GM21390 (cell line): ENCODE measurements at regions not wholly inside any gene's neighbourhood (a gene's known extent, or its start where the extent isn't known, plus 50 kb on each side); places are given as distances from the start of the nearest gene placed in this dataset.
"Not testable (repeated sequence)": the region's sequence is repeated elsewhere in the genome, so short reads cannot be mapped to it uniquely, and the experiment has no call there.

ENCODE experiments used
- ATAC-seq: cut with Tn5 transposase; IDR thresholded peaks from one replicate; pipeline ENCODE4 v1.9.1; 2021; ENCODE audit not compliant: unreplicated experiment

DNA sequence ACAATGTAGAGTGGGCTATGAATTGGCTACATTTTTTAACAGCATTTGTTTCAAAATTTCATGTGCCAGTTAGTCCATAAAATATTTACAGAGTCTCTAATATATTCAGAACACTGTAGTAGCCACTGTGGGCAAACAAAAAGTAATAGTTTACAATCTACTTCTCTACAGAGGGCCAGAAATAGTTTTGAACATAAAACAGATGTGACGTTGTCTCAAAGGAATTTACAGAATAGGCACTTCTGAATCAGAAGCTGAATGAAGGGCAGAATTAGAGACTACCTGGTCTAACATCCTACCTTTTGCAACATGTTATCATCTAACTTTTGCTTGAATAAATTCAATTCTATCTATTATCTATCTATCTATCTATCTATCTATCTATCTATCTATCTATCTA is 811.9 kb upstream of the EPHA5 start:
- ATAC-seq: no peak

DNA sequence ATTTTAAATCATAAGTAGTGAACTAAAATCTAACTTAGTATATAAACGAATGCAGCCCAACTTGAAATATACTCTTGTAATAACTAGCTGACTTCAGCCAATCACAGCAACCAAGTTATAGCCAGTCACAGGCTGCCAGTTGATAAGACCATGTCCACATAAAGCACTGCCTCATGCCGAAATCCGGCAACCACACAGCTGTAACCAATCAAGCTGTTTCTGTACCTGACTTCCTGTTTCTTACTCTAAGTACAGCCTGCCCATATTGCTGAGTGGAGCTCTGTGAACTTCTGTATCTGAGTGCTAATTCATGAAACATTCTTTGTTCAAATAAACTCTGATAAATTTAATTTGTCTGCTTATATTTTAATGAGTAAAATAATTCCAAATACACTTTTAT is 805.3 kb upstream of the EPHA5 start:
- no peak for ATAC-seq

DNA sequence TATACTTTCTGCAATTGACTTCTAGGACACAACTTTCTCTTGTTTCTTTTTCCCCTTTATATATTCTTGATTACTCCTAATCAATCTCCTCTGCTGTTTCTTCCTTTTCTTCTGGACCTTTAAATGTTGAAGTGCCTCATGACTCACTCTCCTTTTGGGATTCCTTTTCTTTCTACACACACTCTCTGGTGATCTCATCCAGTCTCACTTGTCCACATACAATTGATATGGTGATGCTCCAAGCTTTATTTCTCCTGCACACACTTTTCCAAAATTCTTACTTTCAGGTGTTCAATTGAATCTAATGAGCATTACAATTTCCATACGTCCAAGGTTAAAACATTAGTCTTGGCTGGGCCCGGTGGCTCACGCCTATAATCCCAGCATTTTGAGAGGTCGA is 794.8 kb upstream of the EPHA5 start:
- no peak for ATAC-seq

DNA sequence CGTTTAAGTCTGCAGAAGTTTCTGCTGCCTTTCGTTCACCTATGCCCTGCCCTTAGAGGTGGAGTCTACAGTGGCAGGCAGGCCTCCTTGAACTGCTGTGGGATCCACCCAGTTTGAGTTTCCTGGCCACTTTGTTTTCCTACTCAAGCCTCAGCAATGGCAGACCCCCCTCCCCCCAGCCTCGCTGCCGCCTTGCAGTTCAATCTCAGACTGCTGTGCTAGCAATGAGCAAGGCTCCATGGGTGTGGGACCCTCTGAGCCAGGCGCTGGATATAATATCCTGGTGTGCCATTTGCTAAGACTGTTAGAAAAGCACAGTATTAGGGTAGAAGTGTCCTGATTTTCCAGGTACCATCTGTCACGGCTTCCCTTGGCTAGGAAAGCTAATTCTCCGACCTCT is 792.6 kb upstream of the EPHA5 start:
- ATAC-seq: not testable (repeated sequence)

DNA sequence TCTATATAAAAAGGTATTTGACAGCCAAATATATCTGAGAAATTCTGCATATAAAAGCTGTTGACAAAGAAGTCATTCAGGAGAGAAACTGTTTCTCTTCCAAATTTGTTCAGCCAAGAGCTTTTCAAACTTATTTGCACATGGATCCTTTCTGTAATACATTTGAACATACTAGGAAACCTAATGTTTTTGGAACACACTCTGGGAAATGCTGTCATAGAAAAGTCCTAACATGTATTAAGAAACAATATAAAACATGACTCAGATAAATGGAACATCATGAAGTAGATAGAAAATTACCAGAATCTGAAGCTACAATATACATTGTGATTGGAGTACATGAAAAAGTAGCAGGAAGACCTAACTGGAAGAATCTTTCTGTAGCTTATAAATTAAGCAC is 781.5 kb upstream of the EPHA5 start:
- no peak for ATAC-seq

DNA sequence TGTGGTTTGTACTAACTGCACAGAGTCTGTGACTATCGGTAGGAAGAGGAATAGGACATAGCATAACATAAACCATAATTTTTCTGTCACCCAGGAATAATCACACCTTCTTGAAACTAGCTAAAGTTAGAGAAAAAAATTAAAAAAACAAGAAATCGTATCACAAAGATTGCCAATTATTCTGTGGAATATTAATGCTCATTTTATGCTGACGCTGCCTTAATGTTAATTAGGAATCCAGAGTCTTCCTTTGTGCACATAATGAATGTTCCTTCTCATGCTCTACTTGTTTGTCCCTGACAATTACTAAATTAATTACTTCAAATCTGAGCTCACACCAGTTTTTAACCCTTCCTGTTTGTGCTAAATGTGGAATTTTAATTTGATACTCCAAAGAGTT is 772.7 kb upstream of the EPHA5 start:
- ATAC-seq: no peak

DNA sequence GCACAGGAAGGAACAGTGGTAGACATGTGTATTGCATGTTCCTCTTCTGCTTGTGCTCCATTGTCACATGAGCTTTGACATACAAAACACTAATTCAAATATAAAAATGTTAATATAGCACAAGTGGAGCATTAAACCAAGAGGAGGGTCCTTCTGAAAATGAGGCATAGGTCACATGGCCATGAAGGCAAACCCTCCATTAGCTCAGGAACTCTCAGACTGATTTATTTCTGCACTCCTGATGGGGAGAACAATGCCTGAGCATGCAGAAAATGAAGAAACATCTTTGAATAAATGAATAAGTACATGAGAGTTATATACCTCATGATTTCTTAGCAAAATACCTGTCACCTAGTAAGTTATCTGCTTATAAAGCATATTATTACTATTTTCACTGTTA is 769.2 kb upstream of the EPHA5 start:
- ATAC-seq: no peak

DNA sequence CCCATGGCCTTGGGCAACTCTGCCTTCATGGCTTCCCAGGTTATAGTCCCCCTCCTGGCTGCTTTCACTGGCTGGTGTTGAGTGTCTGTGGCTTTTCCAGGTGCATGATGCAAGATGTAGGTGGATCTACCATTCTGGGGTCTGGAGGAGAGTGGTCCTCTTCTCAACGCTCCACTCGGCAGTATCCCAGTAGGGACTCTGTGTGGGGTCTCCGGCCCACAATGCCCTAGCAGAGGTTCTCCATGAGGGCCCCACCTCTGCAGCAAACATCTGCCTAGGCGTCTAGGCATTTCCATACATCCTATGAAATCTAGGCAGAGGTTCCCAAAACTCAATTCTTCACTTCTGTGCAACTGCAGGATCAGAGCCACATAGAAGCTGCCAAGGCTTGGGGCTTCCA is 763.4 kb upstream of the EPHA5 start:
- no peak for ATAC-seq

DNA sequence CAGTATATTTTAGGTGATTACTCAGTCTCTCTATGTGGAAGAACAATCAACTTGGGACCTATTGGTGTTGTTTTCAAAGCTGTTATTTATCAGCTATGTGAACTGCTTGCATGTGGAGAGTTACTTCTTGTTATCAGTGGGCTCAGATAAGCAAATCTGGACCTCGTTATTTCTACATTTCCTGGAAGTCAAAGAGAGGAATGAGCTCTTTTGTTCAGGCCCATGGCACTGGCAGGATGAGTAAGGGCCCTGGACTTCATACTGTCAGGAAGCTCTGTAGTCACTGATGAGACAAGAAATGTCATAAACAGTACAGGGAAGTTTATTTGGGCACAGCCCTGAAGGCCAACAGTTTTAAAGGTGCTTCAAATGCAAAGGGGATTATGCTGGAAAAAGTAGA is 760.6 kb upstream of the EPHA5 start:
- ATAC-seq: no peak

DNA sequence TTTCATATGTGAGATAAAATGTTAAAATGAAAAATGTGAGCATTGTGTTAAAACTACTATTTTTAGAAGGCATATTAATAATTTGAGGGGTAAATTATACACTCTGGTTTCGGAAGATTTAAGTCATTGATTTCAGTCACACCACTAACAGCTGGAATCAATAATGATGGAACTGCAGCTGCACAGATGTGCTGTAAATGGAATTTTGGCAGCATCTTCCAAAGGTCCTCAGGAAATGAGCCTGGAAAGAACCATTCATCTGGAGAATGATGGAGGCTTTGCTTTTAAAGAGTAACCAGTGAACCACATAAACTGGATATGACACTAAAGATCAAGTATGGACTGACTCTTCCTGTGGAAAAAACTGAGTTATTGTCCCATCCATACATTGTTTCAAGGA is 759.0 kb upstream of the EPHA5 start:
- no peak for ATAC-seq

DNA sequence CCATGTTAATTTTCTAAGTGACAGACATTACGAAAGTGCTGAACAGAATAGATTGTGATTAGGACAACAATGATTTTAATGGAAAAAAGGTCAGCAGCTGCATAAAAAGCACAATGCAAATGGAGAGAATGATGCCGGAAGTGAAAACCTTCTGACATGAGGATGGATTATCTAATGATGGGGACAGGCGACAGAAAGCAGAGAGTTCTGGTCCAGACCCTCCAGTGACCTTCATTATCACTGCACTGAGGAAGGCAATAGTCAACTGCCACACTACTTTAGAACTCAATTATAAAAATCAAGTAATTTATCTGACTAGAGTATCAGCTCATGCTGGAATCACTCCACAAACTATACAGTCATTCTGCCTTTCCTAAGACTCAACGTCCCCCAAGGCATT is 746.1 kb upstream of the EPHA5 start:
- ATAC-seq: no peak

DNA sequence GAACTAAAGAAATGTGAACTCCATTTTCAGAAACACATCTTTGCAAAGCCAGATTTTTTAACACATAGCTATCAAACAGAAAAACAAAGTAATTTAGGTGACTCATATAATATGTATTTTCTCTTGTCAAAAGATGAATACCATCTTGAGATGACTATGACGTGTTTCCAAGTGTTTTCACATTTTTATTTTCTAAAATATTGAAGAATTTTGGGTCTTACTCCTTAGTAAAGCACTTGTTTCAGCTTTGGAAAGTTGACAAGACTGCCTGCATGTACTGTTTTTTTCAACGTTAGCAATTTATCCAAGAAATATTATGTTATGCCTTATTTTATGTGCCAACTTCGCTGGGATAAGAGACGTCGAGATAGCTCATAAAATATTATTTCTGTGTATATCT is 733.9 kb upstream of the EPHA5 start:
- no peak for ATAC-seq

DNA sequence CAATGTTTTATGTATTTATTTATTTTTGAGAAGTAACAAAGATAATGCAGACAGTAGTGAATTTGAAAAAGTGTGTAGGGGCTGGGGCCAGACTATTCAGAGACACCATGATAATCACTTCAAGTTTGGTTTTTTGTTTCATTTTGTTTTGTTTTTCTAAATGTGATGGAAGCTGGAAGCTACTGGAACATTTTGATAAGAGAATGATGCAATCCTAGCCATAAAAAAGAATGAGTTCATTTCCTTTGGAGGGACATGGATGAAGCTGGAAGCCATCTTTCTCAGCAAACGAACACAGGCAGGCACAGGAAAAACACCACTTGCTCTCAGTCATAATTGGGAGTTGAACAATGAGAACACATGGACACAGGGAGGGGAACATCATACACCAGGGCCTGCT is 706.6 kb upstream of the EPHA5 start:
- ATAC-seq: no peak

DNA sequence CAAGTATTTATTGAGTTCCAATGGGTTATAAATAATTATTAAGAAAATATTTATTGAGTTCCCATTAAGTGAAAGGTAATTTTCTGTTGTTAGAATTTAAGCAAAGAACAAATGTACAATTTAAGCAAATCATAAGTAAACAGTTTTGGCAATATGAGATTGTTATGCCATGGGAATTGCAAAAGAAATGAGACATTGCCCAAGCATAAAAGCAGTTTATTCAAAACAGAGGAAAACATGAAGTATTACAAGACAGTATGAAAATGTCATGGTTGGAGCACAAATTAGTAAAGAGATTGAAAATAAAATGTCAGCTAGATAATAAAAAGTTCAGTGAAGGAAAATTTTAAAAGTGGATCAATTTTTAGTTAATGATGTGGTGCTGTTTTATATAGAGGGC is 706.1 kb upstream of the EPHA5 start:
- no peak for ATAC-seq

DNA sequence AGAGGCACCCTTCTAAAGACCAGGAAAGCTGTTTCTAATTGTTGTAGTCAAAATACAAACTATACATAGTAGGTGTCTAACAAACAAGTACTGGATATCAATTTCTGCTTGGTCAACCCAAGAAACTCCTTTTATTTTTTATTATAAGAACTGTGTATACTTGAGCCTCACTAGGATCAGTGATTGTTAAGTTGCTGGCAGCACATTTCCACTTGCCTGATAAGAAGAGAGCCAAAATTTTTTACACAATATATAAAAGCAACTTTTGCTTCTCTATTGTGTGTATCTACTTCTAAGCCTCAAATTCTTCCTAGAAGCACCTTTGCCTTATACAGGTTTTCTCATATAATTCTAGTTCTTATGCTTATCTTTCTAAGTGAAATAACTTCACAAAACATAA is 703.0 kb upstream of the EPHA5 start:
- no peak for ATAC-seq

DNA sequence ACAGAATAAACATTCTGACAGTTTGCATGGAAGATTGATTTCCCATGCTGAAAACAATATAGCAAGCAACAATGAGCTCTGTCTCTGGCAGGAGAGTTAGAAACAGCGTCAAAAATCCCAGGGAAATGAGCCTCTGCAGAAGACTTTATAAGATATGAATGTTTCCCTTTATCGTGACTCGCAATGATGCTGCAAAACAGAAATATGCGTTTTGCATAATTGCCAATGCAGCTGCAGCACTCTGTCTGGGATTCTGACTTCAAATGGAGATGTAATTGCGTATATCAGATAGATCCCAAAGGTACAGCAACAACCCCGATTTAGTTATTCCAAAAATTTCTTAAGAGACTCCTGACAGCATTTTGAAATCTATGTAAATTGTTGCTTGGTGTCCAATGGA is 702.4 kb upstream of the EPHA5 start:
- no peak for ATAC-seq

DNA sequence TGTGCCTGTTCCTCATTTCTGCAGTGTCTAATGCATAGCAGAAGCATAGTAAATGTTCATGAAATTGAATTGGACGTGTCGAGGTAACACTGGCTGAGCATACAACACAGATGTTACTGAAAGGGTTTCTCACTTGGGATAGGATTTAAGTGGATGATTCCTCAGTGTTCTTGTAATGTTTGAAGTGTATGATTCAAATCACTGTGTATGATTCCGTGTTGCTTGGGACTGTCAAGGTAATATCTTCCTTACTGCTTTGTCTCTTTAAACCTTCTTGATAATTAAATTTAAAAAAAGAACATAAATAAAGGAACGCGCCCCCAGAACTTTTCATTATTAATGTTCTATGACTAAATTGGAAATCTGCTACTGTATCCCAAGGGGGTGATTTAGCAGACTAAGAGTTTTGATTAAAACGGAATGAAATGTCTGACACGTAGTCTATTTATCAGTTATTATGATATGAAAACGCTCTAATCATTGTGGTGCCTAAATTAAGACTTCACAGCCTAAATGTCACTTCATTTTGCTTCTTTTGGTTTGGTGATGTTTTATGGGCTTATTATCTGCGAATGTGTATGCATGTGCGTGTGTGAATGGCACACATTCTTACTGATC is 696.9 kb upstream of the EPHA5 start:
- no peak for ATAC-seq

DNA sequence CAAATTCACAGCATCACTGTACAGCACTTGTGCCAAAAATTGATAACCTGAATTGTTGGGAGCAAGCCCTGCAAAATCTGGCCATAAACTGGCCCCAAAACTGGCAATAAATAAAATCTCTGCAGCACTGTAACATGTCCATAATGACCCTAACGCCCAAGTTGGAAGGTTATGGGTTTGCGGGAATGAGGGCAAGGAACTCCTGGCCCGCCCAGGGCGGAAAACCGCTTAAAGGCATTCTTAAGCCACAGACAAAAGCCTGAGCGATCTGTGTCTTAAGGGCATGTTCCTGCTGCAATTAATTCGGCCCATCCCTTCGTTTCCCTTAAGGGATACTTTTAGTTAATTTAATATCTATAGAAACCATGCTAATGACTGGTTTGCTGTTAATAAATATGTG is 690.1 kb upstream of the EPHA5 start:
- ATAC-seq: not testable (repeated sequence)

DNA sequence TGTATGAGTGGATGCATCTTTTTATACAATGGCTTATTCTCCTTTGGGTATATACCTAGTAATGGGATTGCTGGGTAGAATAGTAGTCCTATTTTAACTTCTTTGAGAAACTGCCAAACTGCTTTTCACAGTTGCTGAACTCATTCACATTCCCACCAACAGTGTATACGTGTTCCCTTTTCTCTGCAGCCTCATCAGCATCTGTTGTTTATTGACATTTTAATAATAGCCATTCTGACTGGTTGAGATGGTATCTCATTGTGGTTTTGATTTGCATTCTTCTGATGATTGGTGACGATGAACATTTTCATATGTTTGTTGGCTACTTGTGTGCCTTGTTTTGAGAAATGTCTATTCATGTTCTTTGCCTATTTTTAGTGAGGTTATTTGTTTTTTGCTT is 687.0 kb upstream of the EPHA5 start:
- ATAC-seq: no peak

DNA sequence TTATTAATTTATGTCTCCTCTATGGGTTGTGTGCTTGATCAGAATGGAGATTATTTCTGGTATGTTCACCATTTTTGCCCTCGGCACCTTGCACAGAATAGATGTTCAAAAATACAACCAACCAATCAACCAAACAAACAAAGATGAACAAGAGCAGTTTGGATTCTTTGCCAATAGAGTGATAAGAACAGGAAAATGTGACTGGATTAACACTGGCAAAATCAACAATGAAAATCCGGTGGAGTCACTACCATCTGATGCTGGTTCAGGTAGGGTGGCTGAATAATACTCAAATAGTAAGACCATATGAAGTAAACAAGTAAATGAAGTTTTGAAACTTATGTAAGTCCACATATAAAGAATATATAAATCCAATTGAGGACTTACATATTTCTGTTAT is 685.0 kb upstream of the EPHA5 start:
- ATAC-seq: no peak

DNA sequence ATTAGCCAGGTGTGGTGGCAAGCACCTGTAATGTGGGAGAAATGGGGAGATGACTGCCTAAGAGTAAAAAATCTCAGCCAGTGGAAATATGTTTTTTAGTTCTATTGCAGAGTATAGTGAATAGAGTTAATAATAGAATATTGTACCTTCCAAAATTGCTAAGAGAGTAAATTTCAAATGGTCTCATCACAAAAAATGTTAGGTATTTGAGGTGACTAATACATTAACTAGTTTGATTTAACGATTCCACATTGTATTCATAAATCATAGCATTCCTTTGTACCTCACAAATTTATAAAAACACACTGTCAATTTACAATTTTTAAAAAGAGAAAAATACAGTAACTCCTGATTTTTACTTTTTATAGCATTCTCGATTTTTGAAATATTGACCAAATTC is 681.5 kb upstream of the EPHA5 start:
- ATAC-seq: no peak

DNA sequence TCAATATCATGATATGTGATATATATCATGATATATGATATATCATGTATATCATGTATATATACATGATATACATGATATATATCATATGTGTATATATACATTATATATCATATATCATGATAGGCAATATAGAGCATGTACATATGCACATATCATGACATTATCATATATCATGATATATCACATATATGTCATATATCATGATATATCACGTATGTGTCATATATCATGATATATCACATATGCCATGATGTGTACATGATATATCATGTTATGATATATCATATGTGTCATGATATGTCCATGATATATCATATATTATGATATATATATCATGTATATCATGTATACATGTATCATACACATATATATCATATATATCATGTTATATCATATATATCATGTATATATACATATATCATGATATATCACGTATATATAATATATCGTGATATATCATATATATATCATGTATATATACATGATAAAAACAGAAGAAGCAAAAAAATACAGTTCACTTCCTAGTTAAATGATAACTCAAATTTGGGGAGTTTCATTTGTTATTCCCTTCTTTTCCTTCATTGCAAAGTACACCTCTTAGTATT is 670.1 kb upstream of the EPHA5 start:
- no peak for ATAC-seq

DNA sequence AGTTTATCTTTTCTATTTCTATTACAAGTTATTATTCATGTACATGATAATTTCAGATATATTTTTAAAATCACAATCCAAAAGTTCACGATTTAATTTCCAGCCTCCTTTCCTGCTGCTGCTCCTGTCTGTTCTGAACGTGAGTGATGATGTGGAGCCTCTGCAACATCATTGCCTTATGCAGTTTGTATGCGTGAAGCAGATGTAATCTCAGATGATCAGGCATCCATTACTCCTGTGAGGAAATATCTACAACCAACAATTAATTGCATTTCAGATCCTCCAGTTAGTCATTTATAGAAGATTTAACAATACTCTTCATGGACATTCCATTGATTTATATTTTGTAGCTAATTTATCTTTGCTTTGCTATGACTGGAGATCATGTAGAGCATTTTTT is 668.7 kb upstream of the EPHA5 start:
- no peak for ATAC-seq
